Amygdala (tissue), 56 donors: ENCODE measurements at regions not wholly inside any gene's neighbourhood (a gene's known extent, or its start where the extent isn't known, plus 50 kb on each side); places are given as distances from the start of the nearest gene placed in this dataset.
A peak's percentile ranks its signal among the peaks of the same experiment; 100 is the strongest.

Experiments
- DNase-seq, 56 donors: peaks; one replicate each; lab custom pipeline; 2025; lab: John Stamatoyannopoulos, UW

DNA sequence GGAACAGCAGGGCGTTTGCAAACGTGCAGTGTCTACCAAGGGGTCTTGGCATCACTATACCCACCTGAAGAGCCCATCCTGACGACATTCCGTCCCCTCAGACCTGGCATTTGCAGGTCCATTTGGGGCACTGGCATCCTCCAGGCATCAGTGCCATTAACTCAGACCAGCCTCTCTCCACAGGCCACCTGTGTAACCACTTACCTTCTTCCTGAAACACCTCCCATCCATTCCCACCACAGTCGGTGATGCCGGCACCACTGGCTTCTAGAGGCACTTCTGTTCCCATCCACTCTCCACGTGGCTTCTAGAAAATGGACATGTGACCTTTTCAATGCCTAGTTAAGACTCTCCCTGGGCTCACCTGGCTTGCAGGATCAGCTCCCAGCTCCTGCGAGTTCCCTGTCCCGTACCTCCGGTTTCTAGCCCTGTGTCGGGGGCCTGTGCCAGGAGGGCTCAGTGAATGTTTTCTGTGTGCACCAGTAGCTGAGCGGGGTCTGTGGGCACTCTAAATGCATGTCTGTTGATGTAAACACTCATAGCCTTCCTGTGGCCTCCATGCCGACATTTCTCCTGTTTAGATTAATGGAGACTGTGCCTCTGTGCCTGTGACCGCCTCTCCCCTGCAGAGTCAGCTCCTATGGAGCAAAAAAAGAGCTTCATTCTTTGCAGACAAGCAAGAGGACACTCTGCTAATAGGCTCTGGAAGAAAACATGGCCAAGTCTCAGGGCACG lies 458.0 kb upstream of the HS6ST1 start:
- DNase-seq, result no peak

DNA sequence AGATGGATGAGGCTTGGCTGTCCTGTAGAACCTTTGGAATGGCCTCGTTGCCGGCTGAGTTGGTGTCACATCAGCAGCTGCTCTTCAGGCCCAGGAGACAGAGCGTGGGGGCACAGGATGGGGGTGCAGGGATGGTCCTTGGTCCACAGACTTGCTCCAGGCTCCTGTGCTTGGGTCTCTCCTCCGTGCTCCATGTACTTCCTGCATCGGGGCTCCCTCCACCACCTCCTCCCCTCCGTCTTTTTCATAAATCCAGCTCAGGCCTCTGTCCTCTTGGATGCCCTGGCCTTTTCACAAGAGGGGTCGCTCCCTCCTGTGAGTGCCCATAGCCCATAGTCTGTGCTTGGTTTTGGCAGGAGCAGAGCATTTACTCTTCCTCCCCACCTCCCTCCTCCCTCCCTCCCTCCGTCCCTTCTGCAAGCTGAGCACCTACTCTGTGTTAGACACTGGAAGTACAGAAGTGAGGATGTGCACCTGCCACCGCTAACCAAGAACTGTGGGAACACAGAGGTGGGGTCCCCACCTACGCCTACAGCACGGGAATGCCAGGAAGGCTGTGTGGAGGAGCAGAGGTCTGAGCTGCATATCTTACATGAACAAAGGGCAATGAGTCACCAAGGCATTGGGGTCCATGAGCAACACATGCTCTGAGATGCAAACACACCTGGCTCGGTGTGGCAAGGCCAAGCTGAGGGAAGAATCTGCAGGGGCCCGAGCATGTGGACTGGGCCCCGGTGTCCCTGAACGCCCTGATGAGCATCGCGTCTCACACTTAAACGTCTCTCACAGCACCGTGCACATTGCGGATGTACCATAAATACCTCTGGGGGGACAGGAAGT lies 458.7 kb upstream of the HS6ST1 start:
- no peak for DNase-seq

DNA sequence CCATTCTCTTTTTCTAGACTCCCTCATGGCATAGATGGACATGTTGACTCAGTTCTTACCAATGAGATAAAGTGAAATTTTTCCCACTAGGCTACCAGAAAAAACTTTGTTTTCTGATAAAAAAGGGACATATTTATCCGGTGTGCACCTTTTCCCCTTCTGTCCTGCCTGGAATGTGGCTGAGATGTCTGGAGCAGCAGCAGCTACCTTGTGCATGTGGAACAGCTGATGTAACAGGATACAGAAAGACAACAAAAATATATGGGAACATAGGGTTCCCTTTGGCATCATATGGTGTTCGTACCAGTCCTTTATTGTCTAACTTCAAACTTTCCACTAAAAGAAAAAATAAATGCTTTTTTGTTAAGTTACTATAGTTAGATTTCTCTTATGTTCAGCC lies 460.2 kb upstream of the HS6ST1 start:
- no peak for DNase-seq

DNA sequence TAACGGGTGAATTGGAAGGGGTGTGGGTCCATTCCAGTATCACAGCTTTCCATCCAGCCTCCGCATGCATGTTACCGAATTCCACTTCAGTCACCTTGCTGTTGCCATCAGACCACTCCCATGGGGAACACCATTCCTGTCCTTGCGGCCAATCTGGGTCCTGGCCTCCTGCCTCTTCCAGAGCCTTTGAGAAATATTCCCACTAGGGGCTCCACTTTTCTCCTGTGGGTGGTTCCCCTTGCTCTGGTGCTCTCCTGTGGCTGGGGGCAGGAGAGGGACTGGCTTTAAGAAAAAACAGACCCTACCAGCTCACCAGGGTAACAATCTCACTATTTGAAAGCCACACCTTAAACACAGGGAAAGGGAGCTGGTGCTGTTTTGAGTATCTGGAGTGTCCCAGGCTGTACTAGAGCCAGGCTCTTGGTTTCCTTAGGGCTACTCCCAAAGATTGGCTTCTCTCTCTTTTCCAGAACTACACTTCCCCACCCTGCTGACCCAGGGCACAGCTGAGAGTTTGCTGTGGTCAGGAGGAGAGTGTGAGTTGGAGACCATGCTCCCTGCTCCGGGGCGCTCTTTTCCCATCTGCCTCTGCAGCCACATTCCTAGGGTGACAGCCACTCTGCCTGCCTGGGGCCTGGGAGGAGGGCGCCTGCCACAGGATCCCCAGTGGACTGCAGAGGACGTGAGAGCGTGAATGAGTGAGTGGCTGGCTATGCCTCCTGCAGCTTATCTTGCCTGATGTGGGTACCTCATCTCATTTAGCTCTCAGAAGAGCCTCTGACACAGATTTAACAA lies 460.8 kb upstream of the HS6ST1 start:
- DNase-seq, result no peak

DNA sequence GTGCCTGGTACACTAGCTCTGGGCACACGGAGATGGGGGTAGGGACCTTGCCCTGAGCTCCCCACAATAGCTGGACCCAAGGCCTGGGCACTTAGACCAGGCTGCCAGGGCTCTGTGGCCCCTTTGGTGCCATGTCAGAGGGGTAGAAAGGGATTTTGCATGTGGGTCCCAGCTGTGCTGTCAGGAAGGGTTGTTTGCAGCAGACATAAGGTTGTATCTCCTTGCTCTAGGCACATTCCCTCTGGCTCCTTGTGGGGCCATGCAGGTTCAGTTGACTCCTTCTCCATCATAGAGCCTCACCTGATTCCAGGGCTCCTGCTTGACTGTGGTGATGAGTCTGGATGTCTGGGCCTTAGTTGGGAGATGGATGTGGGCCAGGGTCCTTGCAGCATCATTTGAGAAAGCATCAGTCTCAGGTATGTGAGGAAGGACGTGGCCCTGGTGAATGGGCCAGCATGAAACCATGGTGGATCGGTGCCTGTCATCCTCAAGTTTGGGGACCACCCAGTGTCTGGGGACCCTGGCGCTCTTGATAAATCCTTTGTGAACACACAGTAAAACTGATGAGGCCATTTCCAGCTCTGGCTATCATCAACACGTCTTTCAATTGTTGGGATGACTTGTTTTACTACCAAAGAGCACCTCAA lies 461.9 kb upstream of the HS6ST1 start:
- DNase-seq, result no peak

DNA sequence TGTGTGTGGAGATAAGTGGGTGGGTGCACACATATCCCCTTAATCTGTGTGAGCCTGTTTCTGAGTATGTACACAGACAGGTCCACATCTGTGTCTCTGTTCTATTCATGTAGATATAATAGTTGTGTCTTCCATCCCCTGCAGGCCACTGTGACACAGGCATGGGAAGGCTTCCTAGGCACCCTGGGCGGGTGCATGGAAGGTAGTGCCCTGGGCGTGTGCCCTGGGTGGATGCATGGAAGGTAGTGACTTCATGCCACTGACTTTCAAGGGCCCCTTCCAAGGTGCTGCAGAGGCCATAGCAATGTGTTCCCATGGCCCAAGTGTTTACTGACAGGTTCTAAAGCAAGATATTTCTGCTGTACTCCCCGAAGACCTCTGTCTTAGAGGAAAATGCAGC lies 462.5 kb upstream of the HS6ST1 start:
- no peak for DNase-seq

DNA sequence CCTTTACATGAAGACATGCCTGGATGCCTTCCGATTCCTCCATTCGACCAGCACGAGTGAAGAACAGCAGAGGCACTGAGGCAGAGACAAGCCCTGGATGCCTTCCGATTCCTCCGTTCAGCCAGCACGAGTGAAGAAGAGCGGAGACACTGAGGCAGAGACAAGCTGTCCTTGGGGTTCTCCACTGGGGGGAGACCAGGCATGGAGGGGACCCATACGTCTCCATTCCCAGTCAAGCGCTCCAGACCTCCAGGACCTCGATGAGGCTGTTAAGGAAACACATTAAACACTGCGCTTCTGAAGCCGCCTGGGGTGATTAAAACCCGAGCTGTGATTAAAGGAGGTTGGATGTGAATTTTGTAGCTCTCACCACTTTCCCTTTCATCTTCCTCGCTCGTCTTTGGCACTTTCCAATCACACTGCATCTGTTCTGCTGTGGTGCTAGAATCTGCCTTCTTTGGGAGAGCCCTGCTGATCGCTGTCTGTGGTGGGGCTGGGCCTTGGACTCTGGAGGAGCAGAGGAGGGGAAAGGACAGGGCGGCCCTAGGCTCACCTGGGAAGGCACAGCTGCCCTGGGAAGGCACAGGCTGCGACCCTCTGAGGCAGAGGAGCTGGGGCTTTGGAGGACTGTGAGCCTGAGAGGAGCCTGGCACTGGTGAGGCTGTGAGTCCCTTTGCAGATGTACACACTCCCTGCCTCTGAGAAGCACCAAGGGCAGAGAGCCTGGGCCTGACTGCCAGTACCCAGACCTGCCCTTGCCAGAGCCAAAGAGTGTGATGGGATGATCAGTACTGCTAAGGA lies 463.1 kb upstream of the HS6ST1 start:
- no peak for DNase-seq

DNA sequence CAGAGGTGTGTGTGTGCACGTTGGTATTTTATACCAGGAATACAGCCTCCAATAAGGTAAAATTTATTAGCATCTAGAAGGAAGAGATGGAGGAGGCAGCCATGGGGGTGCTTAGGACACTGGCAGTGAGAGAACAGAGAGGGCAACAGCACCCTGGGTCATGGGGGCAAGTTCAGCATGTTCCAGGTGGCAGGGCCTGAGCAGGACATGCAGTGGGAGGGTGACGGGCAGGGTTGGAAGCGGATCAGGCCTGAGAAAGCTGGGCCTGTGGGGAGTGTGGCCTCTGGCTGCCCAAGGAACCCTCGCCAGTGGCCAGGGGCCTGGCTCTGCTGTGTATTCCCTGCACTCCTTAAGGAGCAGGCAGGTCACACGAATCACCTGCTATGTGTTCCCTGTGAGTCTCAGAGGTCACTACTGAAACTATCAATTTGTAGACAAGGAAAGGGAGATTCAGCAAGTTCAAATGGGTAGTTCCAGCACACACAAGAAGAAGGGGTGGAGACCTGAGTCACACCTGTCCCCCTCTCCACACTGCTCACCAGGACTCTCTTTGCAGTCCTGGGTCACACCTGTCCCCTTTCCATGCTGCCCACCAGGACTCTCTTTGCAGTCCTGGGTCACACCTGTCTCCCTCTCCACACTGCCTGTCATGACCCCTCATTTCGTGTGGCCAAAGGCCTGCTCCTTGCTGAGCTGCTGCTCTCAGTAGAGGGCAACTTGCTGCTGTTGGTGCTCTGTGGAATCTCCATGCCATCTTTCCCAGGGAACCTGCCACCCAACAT lies 463.9 kb upstream of the HS6ST1 start:
- no peak for DNase-seq

DNA sequence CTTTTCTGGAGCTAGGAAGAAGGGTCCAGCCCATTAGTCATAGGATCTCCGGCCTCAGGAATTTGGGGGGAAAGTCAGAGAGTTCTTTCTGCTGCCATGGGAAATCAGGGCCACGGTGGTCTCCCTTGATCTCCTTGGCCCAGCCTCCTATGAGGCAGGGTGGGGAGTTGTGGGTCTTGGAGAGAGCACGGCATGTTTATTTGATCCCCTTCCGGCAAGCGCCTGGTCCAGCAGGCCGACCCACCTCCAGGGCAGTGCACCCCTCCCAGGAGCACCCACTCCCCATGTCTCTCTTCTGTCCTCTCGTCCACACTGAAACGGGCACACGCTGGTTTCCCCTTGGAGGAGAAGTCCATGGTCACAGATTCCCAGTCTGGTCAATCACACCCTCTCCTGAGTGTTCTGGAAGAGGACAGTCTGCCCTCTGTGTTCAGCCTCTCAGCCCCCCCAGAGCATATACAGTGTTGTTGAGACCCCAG lies 464.6 kb upstream of the HS6ST1 start:
- DNase-seq, result no peak

DNA sequence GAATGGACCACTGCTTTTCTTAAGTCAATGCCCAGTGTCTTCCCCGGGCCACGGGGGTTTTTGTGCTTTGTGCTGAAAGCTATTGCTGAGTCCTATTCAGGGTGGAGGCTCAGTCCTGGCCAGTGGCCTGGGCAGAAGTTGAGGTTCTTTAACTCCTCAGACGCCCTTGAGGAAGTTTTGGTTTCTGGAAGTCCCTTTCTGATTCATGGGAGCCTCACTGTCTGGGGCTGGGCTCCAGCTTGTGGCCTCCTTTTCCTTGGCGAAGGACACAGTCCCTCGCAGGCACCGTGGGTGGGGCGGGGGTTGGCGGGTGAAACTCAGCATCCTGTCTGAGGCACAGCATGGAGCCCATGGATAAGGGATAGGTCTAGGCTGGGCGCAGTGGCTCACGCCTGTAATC lies 465.2 kb upstream of the HS6ST1 start:
- DNase-seq, result no peak

DNA sequence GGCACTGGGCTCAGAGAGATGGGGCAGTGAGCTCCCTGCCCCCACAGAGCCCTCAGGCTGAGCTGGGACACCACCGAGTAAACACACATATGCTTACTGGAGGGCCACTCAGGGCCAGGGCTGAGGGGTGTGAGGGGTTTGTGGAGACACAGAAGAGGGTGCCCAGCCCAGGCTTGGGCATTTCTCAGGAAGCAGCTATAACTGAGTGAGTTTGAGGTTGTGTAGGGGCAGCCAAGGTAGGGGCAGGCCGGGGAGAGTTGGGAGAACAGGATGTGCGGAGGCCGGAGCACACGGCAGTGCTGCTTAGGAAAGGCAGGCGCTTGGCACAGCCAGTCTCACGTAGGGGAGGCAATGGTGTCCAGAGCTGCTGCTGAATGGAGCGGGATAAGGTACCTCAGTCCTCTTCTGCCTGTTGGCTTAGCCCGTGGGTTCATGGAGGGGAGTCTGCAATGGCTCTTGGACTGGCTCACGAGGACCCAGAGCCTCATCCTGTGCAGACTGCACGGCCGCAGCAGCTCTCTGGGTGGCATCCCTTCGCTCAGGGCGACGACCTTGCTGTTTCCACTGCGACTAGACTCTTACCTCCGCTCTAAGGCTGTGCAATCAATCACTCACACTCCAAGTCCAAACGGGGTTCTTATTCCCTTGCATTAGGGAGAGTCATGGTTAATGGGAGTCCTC lies 466.1 kb upstream of the HS6ST1 start:
- DNase-seq, result no peak

DNA sequence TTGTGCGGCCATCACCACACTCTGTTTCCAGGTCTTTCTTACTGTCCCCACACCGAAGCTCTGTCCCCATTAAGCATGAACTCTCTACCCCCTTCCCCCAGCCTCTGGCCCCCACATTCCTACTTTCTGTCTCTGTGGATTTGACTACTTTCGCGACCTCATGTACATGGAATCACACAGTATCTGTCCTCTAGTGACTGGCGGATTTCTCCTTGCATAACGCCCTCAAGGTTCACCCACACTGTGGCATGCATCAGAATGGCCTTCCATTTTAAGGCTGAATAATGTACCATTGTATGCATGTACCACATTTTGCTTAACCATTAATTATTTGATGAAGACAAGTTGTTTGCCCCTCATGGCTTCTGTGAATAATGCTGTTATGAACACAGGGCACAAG lies 467.6 kb upstream of the HS6ST1 start:
- peak in 1 of 56 donors; percentile 38 for DNase-seq

DNA sequence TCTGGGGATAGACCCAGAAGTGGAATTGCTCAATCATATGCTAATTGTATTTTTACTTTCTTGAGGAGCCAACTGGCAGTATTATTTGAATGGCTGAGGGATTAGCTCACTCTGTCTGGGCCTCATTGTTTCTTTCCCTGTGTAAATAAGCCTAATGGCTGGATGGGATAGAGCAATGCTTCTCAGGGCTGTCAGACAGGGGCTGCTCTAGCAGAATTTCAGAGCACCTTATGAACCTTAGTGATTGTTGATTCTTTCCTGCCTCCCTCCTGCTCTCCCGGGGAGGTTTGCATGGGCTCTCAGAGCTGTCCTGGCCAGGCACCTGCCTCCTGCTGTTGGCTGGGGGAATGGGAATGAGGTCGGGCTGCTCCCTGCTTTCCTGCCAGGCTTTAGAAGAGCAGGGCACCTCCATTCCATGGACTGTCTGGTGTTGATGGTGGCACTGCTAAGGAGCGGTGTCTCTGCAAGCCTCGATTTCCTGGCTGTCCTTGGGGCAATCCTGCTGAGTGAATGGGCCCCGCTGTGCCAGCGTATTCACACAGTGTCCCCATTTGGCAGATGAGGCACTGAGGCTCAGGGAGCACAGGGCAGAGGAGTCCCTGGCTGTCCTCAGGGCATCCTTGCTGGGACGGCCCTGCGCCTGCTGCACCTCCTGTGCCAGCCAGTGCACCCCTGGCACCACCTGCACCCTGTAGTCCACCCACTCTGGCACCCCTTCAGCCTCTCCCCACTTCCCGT lies 468.2 kb upstream of the HS6ST1 start:
- no peak for DNase-seq

DNA sequence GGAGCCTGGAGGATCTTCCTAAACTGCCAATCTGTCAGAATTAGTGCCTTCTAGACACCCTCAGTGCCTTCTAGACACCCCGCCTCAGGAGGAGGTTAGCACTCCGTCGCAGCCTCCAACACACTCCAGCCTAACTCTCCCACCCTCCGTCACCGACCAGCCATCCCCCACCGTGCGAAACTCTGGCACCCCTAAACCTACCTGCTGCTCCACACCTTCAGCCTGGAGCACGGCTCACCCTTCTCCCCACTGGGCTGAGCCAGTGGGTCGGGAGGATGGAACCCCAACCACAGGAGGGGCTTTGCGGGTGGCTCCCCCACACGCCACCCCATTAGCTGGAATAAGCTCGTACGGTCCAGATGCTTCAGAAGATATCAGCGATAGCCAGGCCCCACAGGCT lies 468.9 kb upstream of the HS6ST1 start:
- no peak for DNase-seq

DNA sequence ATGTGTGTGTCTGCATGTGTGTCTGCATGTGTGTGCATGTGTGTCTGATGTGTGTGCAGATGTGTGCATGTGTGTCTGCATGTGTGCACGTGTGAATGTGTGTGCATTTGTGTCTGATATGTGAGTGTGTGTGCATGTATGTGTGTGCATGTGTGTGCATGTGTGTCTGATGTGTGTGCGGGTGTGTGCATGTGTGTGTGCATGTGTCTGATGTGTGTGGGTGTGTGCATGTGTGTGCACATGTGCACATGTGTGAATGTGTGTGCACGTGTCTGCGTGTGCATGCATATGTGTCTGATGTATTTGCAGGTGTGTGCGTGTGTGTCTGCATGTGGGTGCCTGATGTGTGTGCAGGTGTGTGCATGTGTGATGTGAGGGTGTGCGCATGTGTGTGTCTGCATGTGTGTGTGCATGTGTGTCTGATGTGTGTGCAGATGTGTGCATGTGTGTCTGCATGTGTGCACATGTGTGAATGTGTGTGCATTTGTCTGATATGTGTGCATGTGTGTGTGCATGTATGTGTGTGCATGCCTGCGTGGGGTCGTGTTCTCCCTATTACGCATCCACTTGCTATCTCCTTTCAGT lies 470.1 kb upstream of the HS6ST1 start:
- no peak for DNase-seq

DNA sequence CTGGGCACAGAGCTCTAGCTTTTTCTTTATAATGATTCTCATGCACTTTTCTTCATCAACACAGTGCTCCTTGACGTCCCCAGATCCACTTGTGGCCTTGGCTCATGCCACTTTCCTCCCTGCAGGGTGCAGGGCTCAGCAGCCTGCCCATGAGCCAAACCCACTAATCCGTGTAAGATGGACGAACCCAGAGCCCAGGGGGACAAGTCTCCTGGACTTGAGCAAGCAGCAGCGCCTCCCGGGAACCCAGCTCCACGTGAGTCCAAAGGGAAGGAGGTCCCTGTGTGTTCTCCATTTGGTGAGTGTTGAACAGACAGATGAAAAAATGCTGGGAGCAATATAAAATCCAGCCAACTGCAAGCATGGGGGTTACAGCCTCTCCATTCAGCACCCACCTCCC lies 470.6 kb upstream of the HS6ST1 start:
- DNase-seq, result no peak

DNA sequence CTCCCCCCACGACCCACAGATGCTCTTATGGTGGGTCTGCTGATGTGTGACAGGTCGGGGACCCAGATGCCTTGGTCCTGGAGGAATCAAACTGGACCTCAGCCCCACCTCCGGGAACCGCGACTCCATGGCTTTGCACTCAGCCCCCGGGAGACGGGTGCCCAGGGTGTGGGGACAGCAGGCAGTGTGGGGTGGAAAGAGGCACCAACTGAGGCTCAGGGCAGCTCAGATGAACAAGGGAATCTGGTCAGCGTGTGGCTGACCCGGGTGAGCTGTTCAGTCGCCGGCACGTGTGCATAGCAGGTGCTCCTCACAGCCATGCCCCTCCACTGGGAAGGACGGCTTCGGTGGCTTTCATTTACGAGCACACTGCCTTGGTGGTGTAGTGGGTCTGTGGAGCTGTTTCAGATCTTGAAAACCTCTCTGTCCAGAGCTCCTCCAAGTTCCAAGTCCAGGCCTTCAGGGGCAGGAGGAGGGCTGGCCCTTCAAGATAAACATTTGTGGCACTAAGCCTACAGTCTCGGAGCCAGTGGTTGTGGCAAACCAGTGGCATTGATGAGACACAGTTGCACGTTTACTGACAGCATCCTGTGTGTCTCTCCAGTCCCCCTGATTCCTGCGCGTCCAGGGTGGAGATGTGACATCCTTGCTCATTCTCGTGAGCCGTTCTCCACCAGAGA lies 471.2 kb upstream of the HS6ST1 start:
- no peak for DNase-seq
